ENCODE measurements at regions not wholly inside any gene's neighbourhood (a gene's known extent, or its start where the extent isn't known, plus 50 kb on each side); places are given as distances from the start of the nearest gene placed in this dataset.

- no peak for TF ChIP-seq CTCF (IDR thresholded peaks at IDR 0.05)
- no peak for TF ChIP-seq EZH2phosphoT487 (IDR thresholded peaks at IDR 0.05)
- TF ChIP-seq EZH2 (IDR thresholded peaks at IDR 0.05): no peak
Measured at GRCh38 chr5:52727576-52727975, 60.1 kb upstream of the ITGA1 start.

Data from neural progenitor cell (in vitro differentiated cells).